ENCODE measurements at regions not wholly inside any gene's neighbourhood (a gene's known extent, or its start where the extent isn't known, plus 50 kb on each side); places are given as distances from the start of the nearest gene placed in this dataset.

- H3K27ac ChIP-seq (ENCODE audit: low read length) = no peak overlapping the region
- no peaks in the 10 kb centered on the region for H3K9me3 ChIP-seq
- H3K27me3 ChIP-seq (replicated peaks in 1 of 2; ENCODE audit: control insufficient read depth in 2 of 2, extremely low read depth in 1 of 2, insufficient read depth in 2 of 2, low read length in 1 of 2) = peaks cover 0 to 35% of the 10 kb centered on the region in 2 experiments
- DNase-seq (no peak), ATAC-seq (replicated peaks in 1 of 4) (no peak)
- H3K27me3 Mint-ChIP-seq = peaks cover 8 to 23% of the 10 kb centered on the region in 2 donors
- H3K27ac Mint-ChIP-seq = no peak overlapping the region
- WGBS (ENCODE audit: insufficient coverage) = 87% methylated on average over 6 of the region's 6 CpGs
- CTCF ChIA-PET = no interaction called here
- no peaks in the 10 kb centered on the region for H3K36me3 ChIP-seq (ENCODE audit: control insufficient read depth in 2 of 2, extremely low read depth in 1 of 2, insufficient read depth in 1 of 2, low read length in 1 of 2)
- peaks cover 0 to 9% (median 4%) of the 10 kb centered on the region in 3 donors for H3K9me3 Mint-ChIP-seq
- no peak overlapping the region for H3K4me3 Mint-ChIP-seq
- no peak overlapping the region for H3K4me3 ChIP-seq (ENCODE audit: control insufficient read depth in 1 of 2, extremely low read depth in 1 of 2, low read length in 1 of 2)
- H3K4me1 ChIP-seq (ENCODE audit: control insufficient read depth in 1 of 2, extremely low read depth in 1 of 2, insufficient read depth in 2 of 2, low read length in 2 of 2) = no peaks in the 10 kb centered on the region
- no peaks in the 10 kb centered on the region for H3K4me1 Mint-ChIP-seq
- no peaks in the 10 kb centered on the region for H3K36me3 Mint-ChIP-seq
- POLR2A ChIA-PET = no interaction called here
Observed at GRCh38 chr1:4980211-4980610, 325.8 kb downstream of the AJAP1 start.

GRCh38 chr1:4978660-4979390, 324.4 kb downstream of the AJAP1 start:
- no peaks in the 10 kb centered on the region for H3K9me3 ChIP-seq
- H3K4me1 Mint-ChIP-seq = no peaks in the 10 kb centered on the region
- no peaks in the 10 kb centered on the region for H3K36me3 ChIP-seq (ENCODE audit: control insufficient read depth in 2 of 2, extremely low read depth in 1 of 2, insufficient read depth in 1 of 2, low read length in 1 of 2)
- peaks cover 8 to 17% of the 10 kb centered on the region in 2 donors for H3K27me3 Mint-ChIP-seq
- CTCF ChIA-PET = no interaction called here
- no peak overlapping the region for H3K4me3 ChIP-seq (ENCODE audit: control insufficient read depth in 1 of 2, extremely low read depth in 1 of 2, low read length in 1 of 2)
- no peak overlapping the region for H3K4me3 Mint-ChIP-seq
- H3K27me3 ChIP-seq (replicated peaks in 1 of 2; ENCODE audit: control insufficient read depth in 2 of 2, extremely low read depth in 1 of 2, insufficient read depth in 2 of 2, low read length in 1 of 2) = peaks cover 0 to 29% of the 10 kb centered on the region in 2 experiments
- POLR2A ChIA-PET = no interaction called here
- H3K9me3 Mint-ChIP-seq = peaks cover 0 to 7% (median 4%) of the 10 kb centered on the region in 3 donors
- H3K27ac Mint-ChIP-seq = no peak overlapping the region
- H3K4me1 ChIP-seq (ENCODE audit: control insufficient read depth in 1 of 2, extremely low read depth in 1 of 2, insufficient read depth in 2 of 2, low read length in 2 of 2) = no peaks in the 10 kb centered on the region
- DNase-seq (no peak), ATAC-seq (replicated peaks in 1 of 4) (no peak)
- H3K27ac ChIP-seq (ENCODE audit: low read length) = no peak overlapping the region
- 73% methylated on average over 15 of the region's 19 CpGs for WGBS (ENCODE audit: insufficient coverage)
- H3K36me3 Mint-ChIP-seq = no peaks in the 10 kb centered on the region

GRCh38 chr1:4977701-4978100, 323.3 kb downstream of the AJAP1 start:
- ATAC-seq (replicated peaks in 1 of 4) (no peak), DNase-seq (no peak)
- ChIA-PET POLR2A (no interaction called here), CTCF (no interaction called here)
- Histone ChIP-seq H3K27ac (ENCODE audit: low read length) (no peak overlapping the region), H3K9me3 (no peaks in the 10 kb centered on the region), H3K27me3 (replicated peaks in 1 of 2; ENCODE audit: control insufficient read depth in 2 of 2, extremely low read depth in 1 of 2, insufficient read depth in 2 of 2, low read length in 1 of 2) (peaks cover 0 to 35% of the 10 kb centered on the region in 2 experiments), H3K4me3 (ENCODE audit: control insufficient read depth in 1 of 2, extremely low read depth in 1 of 2, low read length in 1 of 2) (no peak overlapping the region), H3K4me1 (ENCODE audit: control insufficient read depth in 1 of 2, extremely low read depth in 1 of 2, insufficient read depth in 2 of 2, low read length in 2 of 2) (no peaks in the 10 kb centered on the region), H3K36me3 (ENCODE audit: control insufficient read depth in 2 of 2, extremely low read depth in 1 of 2, insufficient read depth in 1 of 2, low read length in 1 of 2) (no peaks in the 10 kb centered on the region)
- peaks cover 5 to 11% of the 10 kb centered on the region in 2 donors for H3K27me3 Mint-ChIP-seq
- H3K36me3 Mint-ChIP-seq = no peaks in the 10 kb centered on the region
- H3K9me3 Mint-ChIP-seq = no peaks in the 10 kb centered on the region
- no peaks in the 10 kb centered on the region for H3K4me1 Mint-ChIP-seq
- H3K4me3 Mint-ChIP-seq = no peak overlapping the region
- WGBS (ENCODE audit: insufficient coverage) = 59% methylated on average over 10 of the region's 11 CpGs
- H3K27ac Mint-ChIP-seq = no peak overlapping the region

- DNase-seq = no peak
- Mint-ChIP-seq H3K4me3 (no peak overlapping the region), H3K27me3 (peaks cover 5 to 11% of the 10 kb centered on the region in 2 donors), H3K9me3 (no peaks in the 10 kb centered on the region), H3K4me1 (no peaks in the 10 kb centered on the region), H3K36me3 (no peaks in the 10 kb centered on the region), H3K27ac (no peak overlapping the region)
- H3K36me3 ChIP-seq (ENCODE audit: control insufficient read depth in 2 of 2, extremely low read depth in 1 of 2, insufficient read depth in 1 of 2, low read length in 1 of 2) = no peaks in the 10 kb centered on the region
- ChIA-PET CTCF (no interaction called here), POLR2A (no interaction called here)
- no peak overlapping the region for H3K4me3 ChIP-seq (ENCODE audit: control insufficient read depth in 1 of 2, extremely low read depth in 1 of 2, low read length in 1 of 2)
- WGBS (ENCODE audit: insufficient coverage) = no CpG with 5 or more reads among the region's 15 CpGs
- H3K4me1 ChIP-seq (ENCODE audit: control insufficient read depth in 1 of 2, extremely low read depth in 1 of 2, insufficient read depth in 2 of 2, low read length in 2 of 2) = no peaks in the 10 kb centered on the region
- H3K27me3 ChIP-seq (replicated peaks in 1 of 2; ENCODE audit: control insufficient read depth in 2 of 2, extremely low read depth in 1 of 2, insufficient read depth in 2 of 2, low read length in 1 of 2) = peaks cover 0 to 35% of the 10 kb centered on the region in 2 experiments
- H3K27ac ChIP-seq (ENCODE audit: low read length) = no peak overlapping the region
- no peaks in the 10 kb centered on the region for H3K9me3 ChIP-seq
- no peak for ATAC-seq (replicated peaks in 1 of 4)
Observed at GRCh38 chr1:4976859-4977440, 322.5 kb downstream of the AJAP1 start.

GRCh38 chr1:4975856-4976255, 321.4 kb downstream of the AJAP1 start:
- no peaks in the 10 kb centered on the region for H3K36me3 ChIP-seq (ENCODE audit: control insufficient read depth in 2 of 2, extremely low read depth in 1 of 2, insufficient read depth in 1 of 2, low read length in 1 of 2)
- Mint-ChIP-seq H3K9me3 (no peaks in the 10 kb centered on the region), H3K27ac (no peak overlapping the region), H3K36me3 (no peaks in the 10 kb centered on the region), H3K4me1 (no peaks in the 10 kb centered on the region), H3K4me3 (no peak overlapping the region), H3K27me3 (peaks cover 5 to 10% of the 10 kb centered on the region in 2 donors)
- CTCF ChIA-PET = no interaction called here
- ATAC-seq (replicated peaks in 1 of 4) (no peak), DNase-seq (no peak)
- H3K4me3 ChIP-seq (ENCODE audit: control insufficient read depth in 1 of 2, extremely low read depth in 1 of 2, low read length in 1 of 2) = no peak overlapping the region
- no peak overlapping the region for H3K27ac ChIP-seq (ENCODE audit: low read length)
- H3K9me3 ChIP-seq = no peaks in the 10 kb centered on the region
- peaks cover 0 to 35% of the 10 kb centered on the region in 2 experiments for H3K27me3 ChIP-seq (replicated peaks in 1 of 2; ENCODE audit: control insufficient read depth in 2 of 2, extremely low read depth in 1 of 2, insufficient read depth in 2 of 2, low read length in 1 of 2)
- H3K4me1 ChIP-seq (ENCODE audit: control insufficient read depth in 1 of 2, extremely low read depth in 1 of 2, insufficient read depth in 2 of 2, low read length in 2 of 2) = no peaks in the 10 kb centered on the region
- 66% methylated on average over 6 of the region's 8 CpGs for WGBS (ENCODE audit: insufficient coverage)
- POLR2A ChIA-PET = no interaction called here

GRCh38 chr1:4974981-4975685, 320.7 kb downstream of the AJAP1 start:
- H3K9me3 Mint-ChIP-seq = no peaks in the 10 kb centered on the region
- Histone ChIP-seq H3K4me3 (ENCODE audit: control insufficient read depth in 1 of 2, extremely low read depth in 1 of 2, low read length in 1 of 2) (no peak overlapping the region), H3K9me3 (no peaks in the 10 kb centered on the region), H3K36me3 (ENCODE audit: control insufficient read depth in 2 of 2, extremely low read depth in 1 of 2, insufficient read depth in 1 of 2, low read length in 1 of 2) (no peaks in the 10 kb centered on the region), H3K27ac (ENCODE audit: low read length) (no peak overlapping the region), H3K27me3 (replicated peaks in 1 of 2; ENCODE audit: control insufficient read depth in 2 of 2, extremely low read depth in 1 of 2, insufficient read depth in 2 of 2, low read length in 1 of 2) (peaks cover 0 to 32% of the 10 kb centered on the region in 2 experiments), H3K4me1 (ENCODE audit: control insufficient read depth in 1 of 2, extremely low read depth in 1 of 2, insufficient read depth in 2 of 2, low read length in 2 of 2) (no peaks in the 10 kb centered on the region)
- no peaks in the 10 kb centered on the region for H3K36me3 Mint-ChIP-seq
- ChIA-PET CTCF (no interaction called here), POLR2A (no interaction called here)
- H3K27ac Mint-ChIP-seq = no peak overlapping the region
- DNase-seq = no peak
- no peak for ATAC-seq (replicated peaks in 1 of 4)
- WGBS (ENCODE audit: insufficient coverage) = 77% methylated on average over 6 of the region's 12 CpGs
- H3K4me3 Mint-ChIP-seq = no peak overlapping the region
- peaks cover 5 to 6% of the 10 kb centered on the region in 2 donors for H3K27me3 Mint-ChIP-seq
- no peaks in the 10 kb centered on the region for H3K4me1 Mint-ChIP-seq
